Progenitor cell of endocrine pancreas (in vitro differentiated cells): ENCODE measurements at regions not wholly inside any gene's neighbourhood (a gene's known extent, or its start where the extent isn't known, plus 50 kb on each side); places are given as distances from the start of the nearest gene placed in this dataset.

Experiments used
- DNase-seq: peaks from one replicate; pipeline ENCODE4 v3.0.0; 2021; ENCODE audit warnings: low spot score; ENCODE audit not compliant: unreplicated experiment
- H3K27ac Mint-ChIP-seq: 2 replicates; pipeline ENCODE4 v1.8.0; 2021; ENCODE audit warnings: mild to moderate bottlenecking, moderate library complexity, mixed read lengths
- H3K27me3 Mint-ChIP-seq: 2 replicates; pipeline ENCODE4 v1.8.0; 2021; ENCODE audit warnings: mixed read lengths
- H3K36me3 Mint-ChIP-seq: 2 replicates; pipeline ENCODE4 v1.8.0; 2022; ENCODE audit warnings: mixed read lengths; ENCODE audit not compliant: insufficient read depth
- H3K4me1 Mint-ChIP-seq: 2 replicates; pipeline ENCODE4 v1.8.0; 2021; ENCODE audit warnings: low read depth, mixed read lengths
- H3K4me3 Mint-ChIP-seq: 2 replicates; pipeline ENCODE4 v1.8.0; 2021; ENCODE audit warnings: low read depth, mild to moderate bottlenecking, moderate library complexity, mixed read lengths
- H3K9me3 Mint-ChIP-seq: 2 replicates; pipeline ENCODE4 v1.8.0; 2021; ENCODE audit warnings: low read depth, mixed read lengths
- CTCF ChIP-seq: fragments of 200-600 bp; sonication (generic); IDR thresholded peaks from one replicate; pipeline ENCODE4 v1.5.0; 2021; ENCODE audit warnings: antibody characterized with exemption, mild to moderate bottlenecking; ENCODE audit not compliant: unreplicated experiment

- Mint-ChIP-seq H3K4me1 (no peaks in the 10 kb centered on the region), H3K9me3 (no peaks in the 10 kb centered on the region), H3K27ac (no peak overlapping the region), H3K27me3 (peaks cover 8% of the 10 kb centered on the region), H3K36me3 (no peaks in the 10 kb centered on the region), H3K4me3 (no peak overlapping the region)
- TF ChIP-seq CTCF, result no peak
- DNase-seq, result no peak
Observed at GRCh38 chr18:47522359-47522758, 270.9 kb upstream of the SKOR2 start.

- TF ChIP-seq CTCF, result no peak
- Mint-ChIP-seq H3K4me1 (no peaks in the 10 kb centered on the region), H3K27ac (no peak overlapping the region), H3K36me3 (no peaks in the 10 kb centered on the region), H3K4me3 (no peak overlapping the region), H3K9me3 (no peaks in the 10 kb centered on the region), H3K27me3 (peaks cover 8% of the 10 kb centered on the region)
- DNase-seq, result no peak
Observed at GRCh38 chr18:47520263-47520662, 268.8 kb upstream of the SKOR2 start.

- Mint-ChIP-seq H3K9me3 (no peaks in the 10 kb centered on the region), H3K36me3 (no peaks in the 10 kb centered on the region), H3K4me1 (no peaks in the 10 kb centered on the region), H3K27ac (no peak overlapping the region), H3K4me3 (no peak overlapping the region), H3K27me3 (peaks cover 8% of the 10 kb centered on the region)
- no peak for TF ChIP-seq CTCF
- DNase-seq, result no peak
Observed at GRCh38 chr18:47519706-47520105, 268.2 kb upstream of the SKOR2 start.

- no peak overlapping the region for H3K4me3 Mint-ChIP-seq
- no peaks in the 10 kb centered on the region for H3K4me1 Mint-ChIP-seq
- no peak for TF ChIP-seq CTCF
- H3K27me3 Mint-ChIP-seq, result peaks cover 8% of the 10 kb centered on the region
- H3K9me3 Mint-ChIP-seq, result no peaks in the 10 kb centered on the region
- H3K27ac Mint-ChIP-seq, result no peak overlapping the region
- H3K36me3 Mint-ChIP-seq, result no peaks in the 10 kb centered on the region
- no peak for DNase-seq
Observed at GRCh38 chr18:47519277-47519676, 267.8 kb upstream of the SKOR2 start.

- no peak for DNase-seq
- H3K4me1 Mint-ChIP-seq, result no peaks in the 10 kb centered on the region
- no peak overlapping the region for H3K27ac Mint-ChIP-seq
- no peaks in the 10 kb centered on the region for H3K27me3 Mint-ChIP-seq
- H3K36me3 Mint-ChIP-seq, result no peaks in the 10 kb centered on the region
- no peak overlapping the region for H3K4me3 Mint-ChIP-seq
- no peaks in the 10 kb centered on the region for H3K9me3 Mint-ChIP-seq
- TF ChIP-seq CTCF, result no peak
Observed at GRCh38 chr18:47513614-47514013, 262.2 kb upstream of the SKOR2 start.
